ENCODE measurements at regions not wholly inside any gene's neighbourhood (a gene's known extent, or its start where the extent isn't known, plus 50 kb on each side); places are given as distances from the start of the nearest gene placed in this dataset.

GRCh38 chr20:8946036-8946940 lies 122.6 kb upstream of the PLCB4 start:
- TF ChIP-seq CTCF (IDR thresholded peaks at IDR 0.05): no peak
- no peak for TF ChIP-seq POLR2A (IDR thresholded peaks at IDR 0.05)
